HuH-7 (cell line): ENCODE measurements at regions not wholly inside any gene's neighbourhood (a gene's known extent, or its start where the extent isn't known, plus 50 kb on each side); places are given as distances from the start of the nearest gene placed in this dataset.
"Not testable (repeated sequence)": the region's sequence is repeated elsewhere in the genome, so short reads cannot be mapped to it uniquely, and the experiment has no call there.

Experiments used
- DNase-seq: peaks from one replicate; pipeline ENCODE4 v3.0.0; 2011; ENCODE audit warnings: low spot score

- DNase-seq, result no peak
Observed at GRCh38 chr6:74579794-74580193, 626.1 kb downstream of the COL12A1 start.

GRCh38 chr6:74579047-74579446 is 626.8 kb downstream of the COL12A1 start:
- DNase-seq, result no peak

GRCh38 chr6:74578339-74578738 is 627.5 kb downstream of the COL12A1 start:
- DNase-seq, result no peak

- DNase-seq, result no peak
Observed at GRCh38 chr6:74577619-74578018, 628.2 kb downstream of the COL12A1 start.

- DNase-seq, result peak; percentile 19
Observed at GRCh38 chr6:74574794-74575193, 631.1 kb downstream of the COL12A1 start.

- DNase-seq, result no peak
Observed at GRCh38 chr6:74573613-74574012, 632.2 kb downstream of the COL12A1 start.

GRCh38 chr6:74570044-74570443 is 635.8 kb downstream of the COL12A1 start:
- DNase-seq, result no peak

GRCh38 chr6:74568861-74569260 is 637.0 kb downstream of the COL12A1 start:
- no peak for DNase-seq

- not testable (repeated sequence) for DNase-seq
Observed at GRCh38 chr6:74567923-74568290, 637.9 kb downstream of the COL12A1 start.

- DNase-seq, result no peak
Observed at GRCh38 chr6:74567281-74567922, 638.5 kb downstream of the COL12A1 start.

GRCh38 chr6:74557236-74557635 is 648.6 kb downstream of the COL12A1 start:
- DNase-seq, result no peak

- no peak for DNase-seq
Observed at GRCh38 chr6:74554041-74554440, 651.8 kb downstream of the COL12A1 start.

- no peak for DNase-seq
Observed at GRCh38 chr6:74551896-74552295, 654.0 kb downstream of the COL12A1 start.

GRCh38 chr6:74550821-74551220 is 655.0 kb downstream of the COL12A1 start:
- DNase-seq, result no peak

GRCh38 chr6:74549746-74550145 is 656.1 kb downstream of the COL12A1 start:
- DNase-seq, result peak; percentile 6

- peak; percentile 61 for DNase-seq
Observed at GRCh38 chr6:74534465-74535211, 671.2 kb downstream of the COL12A1 start.

- DNase-seq, result peak; percentile 8
Observed at GRCh38 chr6:74519163-74519562, 686.7 kb downstream of the COL12A1 start.

GRCh38 chr6:74518035-74518434 is 687.8 kb downstream of the COL12A1 start:
- no peak for DNase-seq

GRCh38 chr6:74510878-74511277 is 695.0 kb downstream of the COL12A1 start:
- no peak for DNase-seq

GRCh38 chr6:74507649-74508048 is 698.2 kb downstream of the COL12A1 start:
- DNase-seq, result no peak

GRCh38 chr6:74505391-74505790 is 700.5 kb downstream of the COL12A1 start:
- DNase-seq, result no peak

- DNase-seq, result no peak
Observed at GRCh38 chr6:74504941-74505340, 700.9 kb downstream of the COL12A1 start.

GRCh38 chr6:74492587-74492986 is 713.3 kb downstream of the COL12A1 start:
- no peak for DNase-seq

GRCh38 chr6:74491844-74492374 is 713.9 kb downstream of the COL12A1 start:
- no peak for DNase-seq
